Esophagus squamous epithelium (tissue), 5 donors: ENCODE measurements at regions not wholly inside any gene's neighbourhood (a gene's known extent, or its start where the extent isn't known, plus 50 kb on each side); places are given as distances from the start of the nearest gene placed in this dataset.
A peak's percentile ranks its signal among the peaks of the same experiment; 100 is the strongest.

Experiments
- DNase-seq: peaks from one replicate; lab custom pipeline; 2025; lab: John Stamatoyannopoulos, UW
- H3K27ac ChIP-seq, 4 donors: fragments of 200-600 bp; sonication (generic); one replicate each; pipeline ENCODE4 v1.5.1; 2016 to 2019; ENCODE audit warnings: mild to moderate bottlenecking in 1 of 4
- H3K27me3 ChIP-seq, 4 donors: fragments of 200-600 bp; sonication (generic); 1 replicate in 3 of 4; 2 replicates in 1 of 4; pipeline versions ENCODE4 v1.5.1 to v1.6.0; 2017 to 2021; ENCODE audit warnings: antibody characterized with exemption in 1 of 4
- H3K36me3 ChIP-seq, 3 donors: fragments of 200-600 bp; sonication (generic); one replicate each; pipeline ENCODE4 v1.5.1; 2016 to 2019
- H3K4me1 ChIP-seq, 3 donors: fragments of 200-600 bp; sonication (generic); one replicate each; pipeline ENCODE4 v1.5.1; 2017 to 2019
- H3K4me3 ChIP-seq, 4 donors: fragments of 200-600 bp; sonication (generic); 1 replicate in 3 of 4; 2 replicates in 1 of 4; pipeline ENCODE4 v1.5.1; 2016 to 2019; ENCODE audit warnings: mild to moderate bottlenecking in 2 of 4, moderate library complexity in 1 of 4
- H3K9me3 ChIP-seq, 3 donors: fragments of 200-600 bp; sonication (generic); one replicate each; pipeline ENCODE4 v1.5.1; 2016 to 2019
- CTCF ChIP-seq, 6 experiments: fragments of 450-650 bp in 4 of 6; fragments of 200-600 bp in 2 of 6; sonication (generic) in 2 of 6; IDR thresholded peaks; one replicate each; pipeline ENCODE4 v1.5.1; 2016 to 2019; ENCODE audit warnings: antibody characterized with exemption in 6 of 6, mild to moderate bottlenecking in 4 of 6, moderate library complexity in 4 of 6
- POLR2A ChIP-seq, 4 donors: fragments of 450-650 bp; IDR thresholded peaks; one replicate each; pipeline ENCODE4 v1.6.1; 2017; ENCODE audit warnings: antibody characterized with exemption in 4 of 4, mild to moderate bottlenecking in 4 of 4, moderate library complexity in 3 of 4
- WGBS, 2 donors: methylation state at CpG; one replicate each; pipeline ENCODE4 v1.1.5; 2018; 5-methylcytosine and 5-hydroxymethylcytosine counted together
- intact Hi-C: fragments of 100-400 bp; cut with DNase I; formaldehyde crosslinking; loops from one replicate; pipeline ENCODE4 v1.15.0; 2022
- donor health status: DM: yes; HTN: yes; CAD: no.

GRCh38 chr6:19167251-19167650 lies 669.9 kb upstream of the ID4 start:
- TF ChIP-seq POLR2A (IDR thresholded peaks at IDR 0.05): no peak
- no peak for TF ChIP-seq CTCF (IDR thresholded peaks at IDR 0.05)
- Histone ChIP-seq H3K9me3 (no peaks in the 10 kb centered on the region), H3K27ac (no peak overlapping the region), H3K4me1 (no peaks in the 10 kb centered on the region), H3K27me3 (no peaks in the 10 kb centered on the region), H3K36me3 (no peaks in the 10 kb centered on the region), H3K4me3 (no peak overlapping the region)
- no peak for DNase-seq
- intact Hi-C loops: no loop called here
- WGBS, 2 donors: 17 to 26% methylated on average over 2 of the region's 2 CpGs

DNA sequence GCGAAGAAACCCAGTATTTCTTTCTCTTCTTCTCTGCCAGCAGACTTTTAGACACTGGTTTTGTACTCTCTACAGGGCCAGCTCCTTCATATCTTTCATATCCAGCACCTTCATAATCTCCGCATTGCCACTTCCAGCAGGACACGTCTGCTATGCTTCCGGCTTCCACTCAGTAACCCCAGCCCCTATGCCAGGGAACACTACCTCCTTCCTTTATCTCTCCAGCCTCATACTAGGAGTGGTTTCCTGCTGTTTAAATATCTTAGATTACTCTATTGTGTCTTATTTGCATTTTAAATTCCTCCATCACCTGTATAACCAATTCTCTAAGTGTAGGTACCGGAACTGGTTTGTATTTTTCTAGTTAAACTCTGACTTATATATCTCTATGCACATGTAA lies 667.8 kb upstream of the ID4 start:
- intact Hi-C loops: no loop called here
- no peak for TF ChIP-seq POLR2A (IDR thresholded peaks at IDR 0.05)
- TF ChIP-seq CTCF (IDR thresholded peaks at IDR 0.05): no peak
- no peak overlapping the region for H3K4me3 ChIP-seq
- DNase-seq: no peak
- H3K27ac ChIP-seq: no peak overlapping the region
- no peaks in the 10 kb centered on the region for H3K36me3 ChIP-seq
- WGBS, 2 donors: 69 to 87% methylated on average over 5 of the region's 5 CpGs
- no peaks in the 10 kb centered on the region for H3K9me3 ChIP-seq
- no peaks in the 10 kb centered on the region for H3K4me1 ChIP-seq
- H3K27me3 ChIP-seq: no peaks in the 10 kb centered on the region

DNA sequence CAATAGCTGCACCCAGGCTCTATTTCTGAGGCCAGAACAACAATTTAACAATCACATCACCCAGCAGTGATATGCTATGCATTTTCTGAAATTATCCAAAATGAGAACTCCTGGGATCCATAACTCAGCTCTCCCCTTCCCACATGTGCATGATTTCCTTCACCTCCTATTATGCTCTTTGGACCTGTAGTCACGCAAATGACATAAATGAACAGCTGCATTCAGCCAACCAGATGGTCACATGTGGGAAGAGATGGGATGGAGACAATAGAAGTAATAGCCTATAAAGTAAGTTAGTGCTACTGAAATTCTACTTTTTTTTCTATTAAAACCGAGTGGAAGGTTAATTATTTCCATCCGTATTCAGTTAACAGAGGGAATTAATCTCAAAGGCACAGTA lies 662.1 kb upstream of the ID4 start:
- WGBS, 2 donors: 68 to 76% methylated on average over 3 of the region's 3 CpGs

GRCh38 chr6:19180348-19181072 lies 656.7 kb upstream of the ID4 start:
- Histone ChIP-seq H3K36me3 (no peaks in the 10 kb centered on the region), H3K27me3 (no peaks in the 10 kb centered on the region), H3K4me1 (peaks cover 0 to 14% (median 0%) of the 10 kb centered on the region in 3 donors), H3K4me3 (no peak overlapping the region), H3K27ac (peak overlapping the region in 3 of 4 donors; percentile 2 to 69 (median 57)), H3K9me3 (peaks cover 0 to 18% (median 0%) of the 10 kb centered on the region in 3 donors)
- intact Hi-C loops: no loop called here
- no peak for DNase-seq
- WGBS, 2 donors: 47 to 49% methylated on average over 11 of the region's 13 CpGs
- no peak for TF ChIP-seq CTCF (IDR thresholded peaks at IDR 0.05)
- TF ChIP-seq POLR2A (IDR thresholded peaks at IDR 0.05): no peak

More for the DNA sequence above, 662.1 kb upstream of the ID4 start:
- Histone ChIP-seq H3K9me3 (peaks cover 0 to 16% (median 0%) of the 10 kb centered on the region in 3 donors), H3K27me3 (no peaks in the 10 kb centered on the region), H3K4me1 (no peaks in the 10 kb centered on the region), H3K36me3 (no peaks in the 10 kb centered on the region), H3K27ac (no peak overlapping the region), H3K4me3 (no peak overlapping the region)
- DNase-seq: no peak
- intact Hi-C loops: no loop called here
- TF ChIP-seq POLR2A (IDR thresholded peaks at IDR 0.05) (no peak), CTCF (IDR thresholded peaks at IDR 0.05) (no peak)

GRCh38 chr6:19181211-19181610 lies 656.0 kb upstream of the ID4 start:
- Histone ChIP-seq H3K27me3 (no peaks in the 10 kb centered on the region), H3K4me3 (no peak overlapping the region), H3K27ac (peak overlapping the region in 2 of 4 donors; percentile 57 to 69), H3K4me1 (peaks cover 0 to 14% (median 0%) of the 10 kb centered on the region in 3 donors), H3K36me3 (no peaks in the 10 kb centered on the region), H3K9me3 (peaks cover 0 to 18% (median 0%) of the 10 kb centered on the region in 3 donors)
- TF ChIP-seq POLR2A (IDR thresholded peaks at IDR 0.05) (no peak), CTCF (IDR thresholded peaks at IDR 0.05) (no peak)
- WGBS, 2 donors: 75 to 100% methylated on average over 1 of the region's 1 CpG
- intact Hi-C loops: no loop called here
- no peak for DNase-seq
